GM12872 (cell line): ENCODE measurements at regions not wholly inside any gene's neighbourhood (a gene's known extent, or its start where the extent isn't known, plus 50 kb on each side); places are given as distances from the start of the nearest gene placed in this dataset.

ENCODE experiments used
- CTCF ChIP-seq: IDR thresholded peaks from 3 replicates; pipeline ENCODE4 v1.5.1; 2011; ENCODE audit warnings: low read depth, mild to moderate bottlenecking, low read length, moderate library complexity; ENCODE audit not compliant: insufficient read depth

DNA sequence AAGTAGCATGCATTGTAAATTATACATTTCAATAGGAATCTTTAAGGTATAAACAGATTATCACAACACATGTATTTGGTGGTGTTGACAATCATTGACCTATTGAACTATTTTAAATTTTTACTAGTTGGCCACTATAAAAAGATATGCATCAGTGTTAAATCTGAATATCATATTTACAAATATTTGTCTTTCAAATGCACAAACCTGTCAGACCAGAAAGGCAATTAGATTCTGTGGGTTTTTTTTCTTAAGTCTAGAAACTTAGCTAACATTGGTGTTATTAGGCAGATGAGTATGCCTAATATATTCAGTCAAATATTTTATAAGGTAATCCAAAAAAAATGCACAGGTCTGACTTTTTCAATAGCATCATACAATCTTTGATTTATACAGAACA, 241.4 kb upstream of the DGKB start:
- no peak for TF ChIP-seq CTCF

DNA sequence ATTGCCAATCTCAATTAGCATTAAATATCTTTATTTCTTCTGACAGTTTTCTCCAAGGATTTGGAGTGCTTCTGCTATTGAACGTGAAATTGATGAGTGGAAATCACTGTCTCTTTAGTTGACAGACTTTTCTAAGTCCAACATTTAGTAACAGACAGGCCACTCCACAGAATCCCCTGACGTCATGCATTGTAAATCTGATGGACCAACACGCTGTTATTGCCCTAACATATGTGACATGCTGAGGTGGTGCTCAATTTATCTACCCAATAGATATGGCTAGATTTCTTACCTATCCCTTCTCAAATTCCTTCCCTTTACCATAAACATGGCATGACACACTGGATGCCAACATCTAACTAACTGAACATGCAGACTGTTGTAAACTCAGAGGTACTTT, 240.6 kb upstream of the DGKB start:
- no peak for TF ChIP-seq CTCF

DNA sequence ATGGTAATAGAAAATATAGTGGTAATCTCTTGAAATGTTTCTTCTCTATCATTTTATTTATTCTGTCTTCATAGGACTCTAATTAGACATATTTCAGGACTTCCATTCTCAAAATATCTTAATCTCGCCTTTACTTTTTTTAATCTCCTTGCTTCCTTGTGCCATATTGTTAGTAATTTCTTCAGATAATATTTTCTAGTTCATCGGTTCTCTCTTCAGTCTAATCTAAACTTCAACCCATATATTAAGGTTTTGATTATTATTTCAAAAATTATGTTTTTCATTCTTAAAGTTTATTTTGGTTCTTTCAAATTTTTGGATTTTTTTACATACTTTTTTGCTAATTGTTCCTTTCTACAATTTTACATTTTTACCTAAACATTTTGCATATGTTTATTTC, 237.9 kb upstream of the DGKB start:
- TF ChIP-seq CTCF, result no peak

GRCh38 chr7:15131661-15132060, 229.1 kb upstream of the DGKB start:
- TF ChIP-seq CTCF, result no peak

DNA sequence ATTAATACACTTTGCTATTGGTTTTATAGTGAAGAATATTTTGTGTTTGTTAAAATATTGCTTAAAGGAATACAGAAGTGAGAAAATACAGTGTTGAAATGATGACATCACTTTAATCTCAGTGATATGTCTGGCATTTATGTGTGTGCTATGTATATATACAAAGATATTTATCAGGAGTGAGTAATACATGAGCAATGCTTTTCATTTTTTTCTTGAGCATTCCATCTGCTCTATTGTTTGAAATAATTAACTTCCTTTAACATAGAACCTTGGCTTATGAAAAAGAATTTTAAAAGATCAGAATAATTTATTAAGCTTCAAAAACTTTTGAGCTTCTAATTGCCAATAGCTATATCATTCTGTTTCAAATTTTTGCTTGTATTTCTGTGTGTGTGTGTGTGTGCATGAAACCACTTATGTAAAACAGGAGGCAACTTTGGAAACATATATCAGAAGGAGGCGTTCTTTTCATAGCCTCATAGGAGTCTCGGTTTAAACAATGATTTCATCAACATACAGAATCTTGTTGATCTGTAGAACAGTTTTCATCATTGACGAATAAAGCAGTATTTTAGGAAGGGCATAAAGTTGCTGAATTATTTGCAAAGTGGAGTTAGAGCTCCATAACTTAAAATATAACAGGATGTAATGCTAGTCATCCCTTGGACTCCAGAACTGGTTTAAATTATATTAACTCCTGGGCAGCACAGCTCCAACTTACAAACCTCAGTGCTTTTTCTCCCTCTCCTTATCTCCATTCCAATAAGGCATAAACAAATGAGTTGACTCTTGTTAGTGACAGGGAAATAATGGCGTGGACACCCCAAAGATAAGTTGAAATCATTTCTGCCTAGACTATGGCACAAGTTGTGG, 228.4 kb upstream of the DGKB start:
- TF ChIP-seq CTCF, result no peak

DNA sequence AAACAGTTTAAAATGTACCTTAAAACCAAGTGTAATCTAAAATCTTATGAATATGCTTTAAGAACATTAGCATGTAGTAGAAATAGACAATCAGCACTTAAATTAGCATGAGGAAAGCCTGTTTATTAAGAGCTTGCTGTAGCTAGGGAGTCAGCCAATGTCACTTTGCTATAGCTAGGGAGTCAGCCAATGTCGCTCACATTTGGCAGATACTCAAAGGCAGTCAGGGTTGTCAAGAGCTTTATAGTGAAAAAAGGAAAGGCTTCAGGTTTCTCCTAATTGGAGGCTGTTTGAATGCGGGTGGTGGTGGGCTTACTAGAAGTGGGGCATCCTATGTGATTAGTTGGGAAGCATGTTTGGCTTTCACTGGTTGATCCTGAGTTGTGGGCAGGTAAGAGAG, 226.2 kb upstream of the DGKB start:
- TF ChIP-seq CTCF, result no peak

- no peak for TF ChIP-seq CTCF
Observed at GRCh38 chr7:15123901-15124300, 221.3 kb upstream of the DGKB start.

DNA sequence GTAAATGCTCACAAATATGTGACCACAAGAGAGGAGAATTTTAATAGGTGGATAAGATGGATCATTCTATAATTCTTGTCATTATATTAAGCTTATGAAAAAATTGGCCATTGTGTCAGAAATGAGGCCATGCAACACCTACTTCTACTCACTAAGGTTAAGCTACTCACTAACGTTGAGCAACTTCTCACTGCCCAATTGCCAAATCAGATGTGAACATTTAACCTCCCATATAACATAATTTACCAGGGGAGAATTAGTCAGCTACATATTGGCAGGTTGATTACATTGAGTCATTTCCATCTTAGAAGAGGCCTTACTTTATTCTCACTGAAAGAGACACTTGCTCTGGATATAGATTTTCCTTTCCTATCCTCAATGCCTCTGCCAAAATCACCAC, 211.2 kb upstream of the DGKB start:
- no peak for TF ChIP-seq CTCF
